CD14-positive monocyte (primary cell): ENCODE measurements at regions not wholly inside any gene's neighbourhood (a gene's known extent, or its start where the extent isn't known, plus 50 kb on each side); places are given as distances from the start of the nearest gene placed in this dataset.

Experiments used
- DNase-seq, 3 donors: peaks; one replicate each; pipeline ENCODE4 v3.0.0-alpha.2; 2011 to 2022
- H2AFZ ChIP-seq: 2 replicates; pipeline ENCODE4 v1.6.0; 2012; ENCODE audit warnings: mild to moderate bottlenecking, low read depth, low read length, inconsistent platforms; ENCODE audit not compliant: insufficient read depth, poor library complexity, severe bottlenecking
- H3K27ac ChIP-seq, 2 donors: 1 replicate in 1 of 2; 2 replicates in 1 of 2; pipeline ENCODE4 v1.5.1; 2012 to 2013; ENCODE audit warnings: low read length in 2 of 2, control low read depth in 1 of 2, inconsistent platforms in 1 of 2, low read depth in 1 of 2, mild to moderate bottlenecking in 1 of 2
- H3K27me3 ChIP-seq, 2 donors: one replicate each; pipeline versions ENCODE4 v1.6.0 to v1.6.1; 2011 to 2013; ENCODE audit warnings: low read length in 2 of 2; ENCODE audit not compliant: control insufficient read depth in 2 of 2, insufficient read depth in 2 of 2
- H3K36me3 ChIP-seq, 2 donors: replicated peaks in 1 of 2; 1 replicate in 1 of 2; 2 replicates in 1 of 2; pipeline versions ENCODE4 v1.5.1 to v1.6.1; 2012 to 2013; ENCODE audit warnings: low read length in 2 of 2, control low read depth in 1 of 2, inconsistent platforms in 1 of 2, mild to moderate bottlenecking in 1 of 2; ENCODE audit not compliant: insufficient read depth in 2 of 2, control insufficient read depth in 1 of 2
- H3K4me1 ChIP-seq, 2 donors: 1 replicate in 1 of 2; 2 replicates in 1 of 2; pipeline versions ENCODE4 v1.5.1 to v1.6.1; 2012 to 2013; ENCODE audit warnings: low read length in 2 of 2, control low read depth in 1 of 2, inconsistent platforms in 1 of 2, mild to moderate bottlenecking in 1 of 2, moderate library complexity in 1 of 2; ENCODE audit not compliant: insufficient read depth in 2 of 2, control insufficient read depth in 1 of 2
- H3K4me2 ChIP-seq: replicated peaks from 2 replicates; pipeline ENCODE3; 2012; ENCODE audit warnings: low read length, moderate library complexity, mild to moderate bottlenecking; ENCODE audit not compliant: poor library complexity, severe bottlenecking; ENCODE audit errors: extremely low read depth
- H3K4me3 ChIP-seq, 3 experiments: fragments of 200-600 bp in 1 of 3; sonication (generic) in 1 of 3; replicated peaks in 1 of 3; 1 replicate in 2 of 3; 2 replicates in 1 of 3; pipeline ENCODE4 v1.5.1; 2011 to 2013; ENCODE audit warnings: low read length in 3 of 3, mild to moderate bottlenecking in 3 of 3, control low read depth in 2 of 3, low read depth in 2 of 3, inconsistent platforms in 1 of 3, moderate library complexity in 1 of 3
- H3K79me2 ChIP-seq: 2 replicates; pipeline ENCODE4 v1.6.0; 2012; ENCODE audit warnings: mild to moderate bottlenecking, control low read depth, inconsistent platforms, low read length, moderate library complexity; ENCODE audit not compliant: insufficient read depth
- H3K9ac ChIP-seq: 2 replicates; pipeline ENCODE4 v1.6.0; 2017; ENCODE audit warnings: low read length, mild to moderate bottlenecking; ENCODE audit not compliant: insufficient read depth, poor library complexity, severe bottlenecking
- H3K9me3 ChIP-seq, 2 donors: replicated peaks in 1 of 2; 1 replicate in 1 of 2; 2 replicates in 1 of 2; pipeline versions ENCODE4 v1.5.1 to v1.6.1; 2012 to 2013; ENCODE audit warnings: low read length in 2 of 2, control low read depth in 1 of 2; ENCODE audit not compliant: control insufficient read depth in 1 of 2, insufficient read depth in 1 of 2
- H4K20me1 ChIP-seq: 2 replicates; pipeline ENCODE4 v1.6.0; 2012; ENCODE audit warnings: mild to moderate bottlenecking, low read length, control low read depth, moderate library complexity; ENCODE audit not compliant: insufficient read depth
- H3K27ac Mint-ChIP-seq, 7 donors: one replicate each; pipeline ENCODE4 v1.8.0; 2020; ENCODE audit warnings: mild to moderate bottlenecking in 7 of 7, mixed read lengths in 7 of 7, moderate library complexity in 6 of 7, inconsistent platforms in 2 of 7
- H3K27me3 Mint-ChIP-seq, 3 donors: one replicate each; pipeline ENCODE4 v1.8.0; 2021 to 2022; ENCODE audit warnings: low read depth in 3 of 3, mild to moderate bottlenecking in 3 of 3, mixed read lengths in 3 of 3, moderate library complexity in 3 of 3, inconsistent platforms in 1 of 3
- H3K36me3 Mint-ChIP-seq, 2 donors: one replicate each; pipeline ENCODE4 v1.8.0; 2020; ENCODE audit warnings: mixed read lengths in 2 of 2, inconsistent platforms in 1 of 2, mild to moderate bottlenecking in 1 of 2
- H3K4me1 Mint-ChIP-seq: one replicate; pipeline ENCODE4 v1.8.0; 2020; ENCODE audit warnings: mild to moderate bottlenecking, mixed read lengths
- H3K4me3 Mint-ChIP-seq, 2 donors: one replicate each; pipeline ENCODE4 v1.8.0; 2020; ENCODE audit warnings: mild to moderate bottlenecking in 2 of 2, mixed read lengths in 2 of 2, moderate library complexity in 1 of 2
- H3K9me3 Mint-ChIP-seq, 7 donors: one replicate each; pipeline ENCODE4 v1.8.0; 2020 to 2022; ENCODE audit warnings: mixed read lengths in 7 of 7, mild to moderate bottlenecking in 6 of 7, moderate library complexity in 6 of 7, inconsistent platforms in 2 of 7
- CTCF ChIP-seq: fragments of 200-600 bp; IDR thresholded peaks from one replicate; pipeline ENCODE4 v1.8.0; 2022; ENCODE audit warnings: antibody characterized with exemption, mild to moderate bottlenecking
- WGBS: methylation state at CpG from one replicate; pipeline ENCODE4 v1.1.5; 2013; ENCODE audit warnings: missing lambda C conversion rate; ENCODE audit not compliant: insufficient coverage; 5-methylcytosine and 5-hydroxymethylcytosine counted together
- intact Hi-C, 2 donors: fragments of 100-400 bp; cut with micrococcal nuclease; formaldehyde crosslinking; loops; one replicate each; pipeline versions ENCODE4 v1.15.0 to v1.15.1; 2023

- Histone ChIP-seq H3K27me3 (no peaks in the 10 kb centered on the region), H3K4me3 (peak overlapping the region; percentile 35 to 73 (median 52)), H3K36me3 (no peaks in the 10 kb centered on the region), H3K79me2 (no peaks in the 10 kb centered on the region), H4K20me1 (no peaks in the 10 kb centered on the region), H3K4me1 (peaks cover 26 to 31% of the 10 kb centered on the region in 2 donors), H2AFZ (peak overlapping the region; percentile 86), H3K9ac (peak overlapping the region; percentile 63), H3K4me2 (peak overlapping the region; percentile 76), H3K27ac (peak overlapping the region; percentile 23 to 88), H3K9me3 (no peaks in the 10 kb centered on the region)
- peak overlapping the region; percentile 28 to 94 (median 83) for H3K27ac Mint-ChIP-seq
- no peaks in the 10 kb centered on the region for H3K36me3 Mint-ChIP-seq
- H3K4me3 Mint-ChIP-seq: peak overlapping the region; percentile 68 to 83
- peaks cover 0 to 3% (median 0%) of the 10 kb centered on the region in 7 donors for H3K9me3 Mint-ChIP-seq
- peak; percentile 41 to 81 (median 49) for DNase-seq
- peaks cover 0 to 7% (median 0%) of the 10 kb centered on the region in 3 donors for H3K27me3 Mint-ChIP-seq
- intact Hi-C loops: no loop called here
- TF ChIP-seq CTCF: no peak
- H3K4me1 Mint-ChIP-seq: peaks cover 40% of the 10 kb centered on the region
- 0% methylated on average over 2 of the region's 5 CpGs for WGBS
Observed at GRCh38 chr10:107653832-107654287, 489.4 kb upstream of the SORCS1 start.

GRCh38 chr10:107650939-107651338, 486.4 kb upstream of the SORCS1 start:
- intact Hi-C loops: no loop called here
- DNase-seq: no peak

More at GRCh38 chr10:107650939-107651338, 486.4 kb upstream of the SORCS1 start:
- H4K20me1 ChIP-seq: no peaks in the 10 kb centered on the region
- no peak overlapping the region for H3K4me3 Mint-ChIP-seq
- no peaks in the 10 kb centered on the region for H3K27me3 ChIP-seq
- H2AFZ ChIP-seq: no peak overlapping the region
- peaks cover 0 to 3% (median 0%) of the 10 kb centered on the region in 7 donors for H3K9me3 Mint-ChIP-seq
- no peaks in the 10 kb centered on the region for H3K9me3 ChIP-seq
- H3K27me3 Mint-ChIP-seq: peaks cover 0 to 2% (median 0%) of the 10 kb centered on the region in 3 donors
- H3K27ac ChIP-seq: no peak overlapping the region
- no peaks in the 10 kb centered on the region for H3K36me3 ChIP-seq
- H3K4me1 Mint-ChIP-seq: peaks cover 28% of the 10 kb centered on the region
- H3K27ac Mint-ChIP-seq: no peak overlapping the region
- no peak for TF ChIP-seq CTCF
- no peak overlapping the region for H3K4me2 ChIP-seq
- no peaks in the 10 kb centered on the region for H3K36me3 Mint-ChIP-seq
- H3K4me1 ChIP-seq: peaks cover 14 to 21% of the 10 kb centered on the region in 2 donors
- no peaks in the 10 kb centered on the region for H3K79me2 ChIP-seq
- H3K4me3 ChIP-seq: no peak overlapping the region
- H3K9ac ChIP-seq: no peak overlapping the region
